SK-N-DZ (cell line): ENCODE measurements at regions not wholly inside any gene's neighbourhood (a gene's known extent, or its start where the extent isn't known, plus 50 kb on each side); places are given as distances from the start of the nearest gene placed in this dataset.

Experiments
- DNase-seq: peaks from one replicate; pipeline ENCODE4 v3.0.0-alpha.2; 2015; ENCODE audit warnings: low spot score

GRCh38 chr20:7703551-7703961 lies 236.7 kb downstream of the HAO1 start:
- DNase-seq, result no peak

GRCh38 chr20:7703996-7704395 lies 236.3 kb downstream of the HAO1 start:
- no peak for DNase-seq

GRCh38 chr20:7708112-7708511 lies 232.1 kb downstream of the HAO1 start:
- DNase-seq, result no peak

- DNase-seq, result no peak
Observed at GRCh38 chr20:7708782-7709181, 231.5 kb downstream of the HAO1 start.

GRCh38 chr20:7710440-7710839 lies 229.8 kb downstream of the HAO1 start:
- DNase-seq, result no peak

- no peak for DNase-seq
Observed at GRCh38 chr20:7712661-7713060, 227.6 kb downstream of the HAO1 start.

GRCh38 chr20:7714549-7714948 lies 225.7 kb downstream of the HAO1 start:
- DNase-seq, result no peak

GRCh38 chr20:7716286-7716972 lies 223.8 kb downstream of the HAO1 start:
- DNase-seq, result no peak

GRCh38 chr20:7722564-7722963 lies 217.7 kb downstream of the HAO1 start:
- DNase-seq, result no peak

GRCh38 chr20:7723284-7723683 lies 217.0 kb downstream of the HAO1 start:
- no peak for DNase-seq

- DNase-seq, result no peak
Observed at GRCh38 chr20:7728338-7728737, 211.9 kb downstream of the HAO1 start.

GRCh38 chr20:7734216-7734615 lies 206.0 kb downstream of the HAO1 start:
- DNase-seq, result no peak

- DNase-seq, result no peak
Observed at GRCh38 chr20:7736336-7736735, 203.9 kb downstream of the HAO1 start.

GRCh38 chr20:7741866-7742265 lies 198.4 kb downstream of the HAO1 start:
- no peak for DNase-seq

GRCh38 chr20:7742479-7742878 lies 197.8 kb downstream of the HAO1 start:
- no peak for DNase-seq

GRCh38 chr20:7744411-7744810 lies 195.8 kb downstream of the HAO1 start:
- no peak for DNase-seq

GRCh38 chr20:7748624-7749023 lies 191.6 kb downstream of the HAO1 start:
- no peak for DNase-seq

GRCh38 chr20:7754102-7754501 lies 186.2 kb downstream of the HAO1 start:
- DNase-seq, result no peak

GRCh38 chr20:7758406-7758805 lies 181.9 kb downstream of the HAO1 start:
- DNase-seq, result no peak

GRCh38 chr20:7760247-7761031 lies 179.8 kb downstream of the HAO1 start:
- DNase-seq, result no peak

- DNase-seq, result no peak
Observed at GRCh38 chr20:7765221-7765620, 175.0 kb downstream of the HAO1 start.

- DNase-seq, result no peak
Observed at GRCh38 chr20:7770046-7770445, 170.2 kb downstream of the HAO1 start.

- DNase-seq, result no peak
Observed at GRCh38 chr20:7770578-7770977, 169.7 kb downstream of the HAO1 start.
